Epithelial cell of prostate (primary cell): ENCODE measurements at regions not wholly inside any gene's neighbourhood (a gene's known extent, or its start where the extent isn't known, plus 50 kb on each side); places are given as distances from the start of the nearest gene placed in this dataset.

Experiments used
- DNase-seq: peaks from one replicate; pipeline ENCODE4 v3.0.0-alpha.2; 2011; ENCODE audit warnings: low read depth, low spot score
- H3K27ac ChIP-seq: fragments of 450-650 bp; 2 replicates; pipeline ENCODE4 v1.5.1; 2017; ENCODE audit warnings: mild to moderate bottlenecking

GRCh38 chr1:177597393-177597792 lies 372.5 kb downstream of the SEC16B start:
- H3K27ac ChIP-seq, result no peak overlapping the region
- no peak for DNase-seq

DNA sequence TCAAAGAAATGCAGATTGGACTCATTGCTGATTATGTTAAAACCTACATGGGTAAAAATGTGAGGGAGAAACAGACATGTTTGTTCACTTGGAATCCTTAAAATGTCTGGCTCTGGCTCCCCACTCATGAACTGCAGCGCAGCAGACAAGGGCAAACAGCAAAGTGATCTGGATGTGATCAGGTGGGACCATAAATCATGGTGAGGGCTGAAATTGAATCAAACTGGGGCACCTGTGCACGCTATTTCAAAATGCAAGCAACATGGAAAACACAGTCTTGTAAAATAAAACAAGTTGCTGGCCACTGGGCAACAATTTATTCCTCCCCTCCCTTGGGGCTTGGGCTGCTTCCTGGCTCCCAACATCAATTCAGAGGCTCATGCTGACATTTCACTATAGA lies 373.4 kb downstream of the SEC16B start:
- no peak for DNase-seq
- H3K27ac ChIP-seq, result no peak overlapping the region

- H3K27ac ChIP-seq, result no peak overlapping the region
- DNase-seq, result no peak
These were observed 376.8 kb downstream of the SEC16B start for GRCh38 chr1:177593105-177593504.

GRCh38 chr1:177592624-177593023 lies 377.2 kb downstream of the SEC16B start:
- no peak overlapping the region for H3K27ac ChIP-seq

DNA sequence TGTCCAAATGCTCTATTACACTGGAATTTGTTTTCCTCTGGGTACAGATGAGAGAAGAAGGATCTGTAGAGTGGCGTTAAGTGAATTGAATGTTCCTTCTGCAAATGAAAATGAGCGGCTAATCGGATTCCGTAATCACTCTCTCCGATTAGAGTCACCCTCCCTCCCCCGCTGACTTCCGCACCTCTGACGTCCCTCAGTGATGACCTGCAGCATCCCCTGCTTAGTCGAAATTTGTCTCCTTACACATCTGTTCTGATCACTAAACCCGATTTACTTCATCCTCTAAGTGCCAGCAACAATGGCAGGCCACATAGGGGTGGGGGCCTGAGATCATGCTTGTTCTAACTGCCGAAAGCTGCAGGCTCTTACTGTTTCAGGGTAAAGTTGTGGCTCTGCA lies 378.7 kb downstream of the SEC16B start:
- no peak overlapping the region for H3K27ac ChIP-seq
- no peak for DNase-seq

More at GRCh38 chr1:177592624-177593023, 377.2 kb downstream of the SEC16B start:
- no peak for DNase-seq

GRCh38 chr1:177589166-177589565 lies 380.7 kb downstream of the SEC16B start:
- H3K27ac ChIP-seq, result no peak overlapping the region
- DNase-seq, result no peak

GRCh38 chr1:177586429-177586828 lies 383.4 kb downstream of the SEC16B start:
- DNase-seq, result peak; percentile 49
- peak overlapping the region; percentile 21 for H3K27ac ChIP-seq

- peak overlapping the region; percentile 21 for H3K27ac ChIP-seq
- DNase-seq, result peak; percentile 83
These were observed 384.3 kb downstream of the SEC16B start for GRCh38 chr1:177585302-177586220.

DNA sequence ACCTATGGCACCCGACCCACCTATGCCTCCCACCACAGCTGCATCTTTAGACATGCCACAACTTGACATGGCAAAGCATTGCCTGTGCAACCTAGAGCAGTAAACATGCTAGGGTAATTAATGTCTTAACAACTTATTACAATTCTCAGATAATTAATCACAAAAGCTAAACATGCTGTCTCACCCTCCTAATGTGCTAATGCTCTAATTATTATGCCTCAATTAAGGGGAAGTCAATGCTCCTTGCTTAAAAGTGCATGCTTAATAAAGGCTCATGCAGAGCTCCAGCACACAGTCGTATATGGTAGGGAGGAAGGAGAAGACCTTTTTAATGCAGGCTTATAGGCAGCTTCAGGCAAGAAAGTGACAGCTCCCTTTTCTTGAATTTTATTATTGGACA lies 396.0 kb downstream of the SEC16B start:
- no peak overlapping the region for H3K27ac ChIP-seq
- DNase-seq, result no peak

GRCh38 chr1:177571485-177572076 lies 398.3 kb downstream of the SEC16B start:
- no peak overlapping the region for H3K27ac ChIP-seq
- no peak for DNase-seq

DNA sequence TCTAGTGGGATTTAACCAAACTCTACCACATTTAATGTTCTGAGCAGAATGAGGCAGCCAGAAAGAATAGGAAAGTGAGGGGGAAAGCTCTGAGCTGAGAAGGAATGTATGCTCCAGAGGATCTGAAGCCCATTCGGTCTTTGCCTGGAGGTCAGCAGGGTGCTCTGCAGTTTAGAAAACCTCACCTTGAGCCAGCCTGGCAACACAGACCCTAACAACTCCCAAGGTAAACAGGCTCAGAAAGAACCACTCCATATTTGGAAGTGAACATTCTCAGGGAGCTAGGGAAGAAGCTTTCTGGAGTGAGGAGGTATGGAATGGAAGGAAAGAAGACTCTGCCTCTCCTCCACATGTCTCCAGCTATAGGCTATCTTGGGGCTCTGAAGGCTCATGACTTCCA lies 398.8 kb downstream of the SEC16B start:
- H3K27ac ChIP-seq, result no peak overlapping the region
- DNase-seq, result no peak

- DNase-seq, result no peak
- no peak overlapping the region for H3K27ac ChIP-seq
These were observed 398.7 kb downstream of the BRINP2 start for GRCh38 chr1:177569476-177569875.

DNA sequence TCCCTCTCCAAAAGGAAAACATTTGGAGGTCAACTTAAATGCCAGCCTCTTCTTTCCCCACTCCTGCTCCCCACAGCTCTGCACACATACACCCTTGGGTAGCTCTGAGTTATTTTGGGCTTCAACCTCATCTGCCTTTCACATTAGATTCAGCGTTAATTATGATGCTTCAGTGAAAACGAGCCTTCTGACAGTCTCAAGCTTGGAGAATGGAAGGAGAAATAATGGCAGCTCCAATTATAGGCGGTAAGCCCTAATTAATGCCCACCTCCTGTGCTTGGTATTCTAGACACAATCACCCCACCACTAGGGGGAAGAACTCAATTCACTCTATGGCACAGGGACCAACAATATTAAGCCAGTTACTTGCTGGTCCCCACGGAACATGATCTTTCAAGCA lies 397.9 kb downstream of the BRINP2 start:
- no peak overlapping the region for H3K27ac ChIP-seq
- no peak for DNase-seq

GRCh38 chr1:177567393-177567792 lies 396.6 kb downstream of the BRINP2 start:
- DNase-seq, result no peak
- H3K27ac ChIP-seq, result no peak overlapping the region

- no peak for DNase-seq
- H3K27ac ChIP-seq, result no peak overlapping the region
These were observed 395.7 kb downstream of the BRINP2 start for GRCh38 chr1:177566495-177566894.

- DNase-seq, result no peak
- no peak overlapping the region for H3K27ac ChIP-seq
These were observed 390.7 kb downstream of the BRINP2 start for GRCh38 chr1:177561436-177561835.

GRCh38 chr1:177558372-177558771 lies 387.6 kb downstream of the BRINP2 start:
- no peak for DNase-seq
- no peak overlapping the region for H3K27ac ChIP-seq

- DNase-seq, result no peak
- no peak overlapping the region for H3K27ac ChIP-seq
These were observed 385.4 kb downstream of the BRINP2 start for GRCh38 chr1:177556163-177556562.

GRCh38 chr1:177547200-177547599 lies 376.4 kb downstream of the BRINP2 start:
- DNase-seq, result no peak
- no peak overlapping the region for H3K27ac ChIP-seq

GRCh38 chr1:177546346-177546745 lies 375.6 kb downstream of the BRINP2 start:
- H3K27ac ChIP-seq, result no peak overlapping the region
- no peak for DNase-seq

DNA sequence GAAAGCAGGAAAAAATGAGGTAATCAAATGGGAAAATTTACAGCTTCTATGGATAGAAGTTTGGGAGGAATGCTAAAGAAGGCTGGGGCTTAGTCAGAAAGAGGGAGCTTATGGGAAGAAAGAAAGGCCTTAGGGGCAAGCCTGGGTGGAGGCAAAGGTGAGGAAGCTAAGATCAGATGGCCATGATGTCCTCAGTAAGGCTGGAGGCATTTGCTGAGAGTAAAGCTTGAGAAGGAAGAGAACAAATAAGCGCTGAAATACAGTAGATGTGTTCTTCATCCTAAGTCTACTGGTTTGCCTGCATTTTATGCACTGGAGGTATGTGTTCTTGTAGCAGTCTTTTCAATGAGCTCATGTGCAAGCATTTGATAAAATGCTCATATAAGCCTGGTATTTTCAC lies 355.4 kb downstream of the BRINP2 start:
- no peak for DNase-seq
- H3K27ac ChIP-seq, result no peak overlapping the region

DNA sequence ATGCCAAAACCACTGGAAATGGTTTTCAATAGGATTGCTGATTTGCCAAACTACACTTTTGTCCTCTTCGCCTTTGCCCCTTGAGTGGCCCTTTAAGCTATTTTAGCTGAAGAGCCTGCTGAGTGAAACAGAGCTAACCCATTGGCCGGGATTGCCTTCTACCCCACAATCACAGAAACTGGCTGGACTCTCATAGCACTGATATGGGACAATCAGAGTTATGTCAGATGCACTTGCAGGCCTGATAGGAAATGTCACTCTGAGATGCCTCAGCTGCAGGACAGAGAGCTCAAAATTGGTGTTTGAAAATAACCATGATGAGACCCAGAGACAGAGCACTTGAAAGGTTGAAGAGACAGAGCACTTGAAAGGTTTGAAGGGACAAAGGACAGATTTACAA lies 354.4 kb downstream of the BRINP2 start:
- H3K27ac ChIP-seq, result no peak overlapping the region
- DNase-seq, result no peak
